ENCODE measurements at regions not wholly inside any gene's neighbourhood (a gene's known extent, or its start where the extent isn't known, plus 50 kb on each side); places are given as distances from the start of the nearest gene placed in this dataset.
A peak's percentile ranks its signal among the peaks of the same experiment; 100 is the strongest.

- H3K9me3 Mint-ChIP-seq = peaks cover 1% of the 10 kb centered on the region
- no peaks in the 10 kb centered on the region for H3K36me3 Mint-ChIP-seq
- DNase-seq = no peak
These were observed 253.8 kb upstream of the DMD start for GRCh38 chrX:33465137-33465536.

GRCh38 chrX:33457102-33457501 lies 245.8 kb upstream of the DMD start:
- Mint-ChIP-seq H3K36me3 (no peaks in the 10 kb centered on the region), H3K27ac (no peak overlapping the region), H3K27me3 (no peaks in the 10 kb centered on the region), H3K4me3 (no peak overlapping the region), H3K9me3 (peaks cover 4% of the 10 kb centered on the region), H3K4me1 (no peaks in the 10 kb centered on the region)
- no peak for DNase-seq

More at GRCh38 chrX:33465137-33465536, 253.8 kb upstream of the DMD start:
- H3K27me3 Mint-ChIP-seq = no peaks in the 10 kb centered on the region
- no peak overlapping the region for H3K27ac Mint-ChIP-seq
- H3K4me1 Mint-ChIP-seq = no peaks in the 10 kb centered on the region
- H3K4me3 Mint-ChIP-seq = no peak overlapping the region

- no peaks in the 10 kb centered on the region for H3K9me3 Mint-ChIP-seq
- no peak overlapping the region for H3K4me3 Mint-ChIP-seq
- H3K27ac Mint-ChIP-seq = no peak overlapping the region
- no peaks in the 10 kb centered on the region for H3K4me1 Mint-ChIP-seq
- no peaks in the 10 kb centered on the region for H3K27me3 Mint-ChIP-seq
- H3K36me3 Mint-ChIP-seq = no peaks in the 10 kb centered on the region
- DNase-seq = no peak
These were observed 235.9 kb upstream of the DMD start for GRCh38 chrX:33447285-33447684.

- DNase-seq = peak; percentile 5
- H3K4me1 Mint-ChIP-seq = no peaks in the 10 kb centered on the region
- no peaks in the 10 kb centered on the region for H3K27me3 Mint-ChIP-seq
- H3K9me3 Mint-ChIP-seq = no peaks in the 10 kb centered on the region
- no peak overlapping the region for H3K4me3 Mint-ChIP-seq
- no peak overlapping the region for H3K27ac Mint-ChIP-seq
- H3K36me3 Mint-ChIP-seq = no peaks in the 10 kb centered on the region
These were observed 223.1 kb upstream of the DMD start for GRCh38 chrX:33434256-33435092.

GRCh38 chrX:33416273-33416805 lies 205.0 kb upstream of the DMD start:
- Mint-ChIP-seq H3K4me3 (no peak overlapping the region), H3K4me1 (no peaks in the 10 kb centered on the region), H3K9me3 (peaks cover 2% of the 10 kb centered on the region), H3K36me3 (no peaks in the 10 kb centered on the region), H3K27ac (no peak overlapping the region), H3K27me3 (no peaks in the 10 kb centered on the region)
- no peak for DNase-seq

GRCh38 chrX:33415459-33415858 lies 204.1 kb upstream of the DMD start:
- H3K27ac Mint-ChIP-seq = no peak overlapping the region
- H3K4me1 Mint-ChIP-seq = no peaks in the 10 kb centered on the region
- H3K27me3 Mint-ChIP-seq = no peaks in the 10 kb centered on the region
- no peak for DNase-seq
- H3K36me3 Mint-ChIP-seq = no peaks in the 10 kb centered on the region
- H3K4me3 Mint-ChIP-seq = no peak overlapping the region
- H3K9me3 Mint-ChIP-seq = peaks cover 2% of the 10 kb centered on the region

GRCh38 chrX:33385546-33385945 lies 174.2 kb upstream of the DMD start:
- no peak overlapping the region for H3K27ac Mint-ChIP-seq
- H3K27me3 Mint-ChIP-seq = no peaks in the 10 kb centered on the region
- no peaks in the 10 kb centered on the region for H3K4me1 Mint-ChIP-seq
- no peak for DNase-seq
- no peak overlapping the region for H3K4me3 Mint-ChIP-seq
- no peaks in the 10 kb centered on the region for H3K9me3 Mint-ChIP-seq
- H3K36me3 Mint-ChIP-seq = no peaks in the 10 kb centered on the region

GRCh38 chrX:33379839-33380238 lies 168.5 kb upstream of the DMD start:
- no peaks in the 10 kb centered on the region for H3K27me3 Mint-ChIP-seq

GRCh38 chrX:33357606-33358005 lies 146.3 kb upstream of the DMD start:
- peaks cover 5% of the 10 kb centered on the region for H3K9me3 Mint-ChIP-seq
- no peaks in the 10 kb centered on the region for H3K36me3 Mint-ChIP-seq
- no peak overlapping the region for H3K27ac Mint-ChIP-seq
- no peak for DNase-seq
- no peaks in the 10 kb centered on the region for H3K27me3 Mint-ChIP-seq
- no peaks in the 10 kb centered on the region for H3K4me1 Mint-ChIP-seq
- H3K4me3 Mint-ChIP-seq = no peak overlapping the region

More at GRCh38 chrX:33379839-33380238, 168.5 kb upstream of the DMD start:
- no peak overlapping the region for H3K27ac Mint-ChIP-seq
- no peak for DNase-seq
- H3K9me3 Mint-ChIP-seq = peaks cover 2% of the 10 kb centered on the region
- H3K4me1 Mint-ChIP-seq = no peaks in the 10 kb centered on the region
- H3K36me3 Mint-ChIP-seq = no peaks in the 10 kb centered on the region
- no peak overlapping the region for H3K4me3 Mint-ChIP-seq

GRCh38 chrX:33339219-33339618 lies 127.9 kb upstream of the DMD start:
- Mint-ChIP-seq H3K9me3 (no peaks in the 10 kb centered on the region), H3K36me3 (no peaks in the 10 kb centered on the region), H3K4me3 (no peak overlapping the region), H3K4me1 (no peaks in the 10 kb centered on the region), H3K27ac (no peak overlapping the region), H3K27me3 (no peaks in the 10 kb centered on the region)
- no peak for DNase-seq

- no peaks in the 10 kb centered on the region for H3K4me1 Mint-ChIP-seq
- H3K9me3 Mint-ChIP-seq = no peaks in the 10 kb centered on the region
- no peaks in the 10 kb centered on the region for H3K36me3 Mint-ChIP-seq
- H3K27ac Mint-ChIP-seq = no peak overlapping the region
- no peaks in the 10 kb centered on the region for H3K27me3 Mint-ChIP-seq
- DNase-seq = no peak
- no peak overlapping the region for H3K4me3 Mint-ChIP-seq
These were observed 125.4 kb upstream of the DMD start for GRCh38 chrX:33336783-33337182.

- no peaks in the 10 kb centered on the region for H3K9me3 Mint-ChIP-seq
- H3K27me3 Mint-ChIP-seq = no peaks in the 10 kb centered on the region
- H3K4me1 Mint-ChIP-seq = no peaks in the 10 kb centered on the region
- H3K4me3 Mint-ChIP-seq = no peak overlapping the region
- no peaks in the 10 kb centered on the region for H3K36me3 Mint-ChIP-seq
- no peak overlapping the region for H3K27ac Mint-ChIP-seq
- no peak for DNase-seq
These were observed 121.9 kb upstream of the DMD start for GRCh38 chrX:33333271-33333670.

GRCh38 chrX:33330798-33331197 lies 119.4 kb upstream of the DMD start:
- Mint-ChIP-seq H3K4me3 (no peak overlapping the region), H3K36me3 (no peaks in the 10 kb centered on the region), H3K4me1 (no peaks in the 10 kb centered on the region), H3K27ac (no peak overlapping the region), H3K27me3 (no peaks in the 10 kb centered on the region), H3K9me3 (no peaks in the 10 kb centered on the region)
- DNase-seq = no peak

GRCh38 chrX:33324099-33324498 lies 112.8 kb upstream of the DMD start:
- DNase-seq = no peak
- Mint-ChIP-seq H3K4me3 (no peak overlapping the region), H3K4me1 (no peaks in the 10 kb centered on the region), H3K36me3 (no peaks in the 10 kb centered on the region), H3K9me3 (no peaks in the 10 kb centered on the region), H3K27ac (no peak overlapping the region), H3K27me3 (no peaks in the 10 kb centered on the region)

GRCh38 chrX:33307911-33308354 lies 96.6 kb upstream of the DMD start:
- no peaks in the 10 kb centered on the region for H3K27me3 Mint-ChIP-seq
- H3K9me3 Mint-ChIP-seq = no peaks in the 10 kb centered on the region
- H3K36me3 Mint-ChIP-seq = no peaks in the 10 kb centered on the region
- no peak overlapping the region for H3K4me3 Mint-ChIP-seq
- DNase-seq = no peak
- no peaks in the 10 kb centered on the region for H3K4me1 Mint-ChIP-seq
- no peak overlapping the region for H3K27ac Mint-ChIP-seq

- no peaks in the 10 kb centered on the region for H3K4me1 Mint-ChIP-seq
- H3K36me3 Mint-ChIP-seq = no peaks in the 10 kb centered on the region
- DNase-seq = no peak
- no peak overlapping the region for H3K4me3 Mint-ChIP-seq
- H3K27ac Mint-ChIP-seq = no peak overlapping the region
- H3K9me3 Mint-ChIP-seq = no peaks in the 10 kb centered on the region
- H3K27me3 Mint-ChIP-seq = no peaks in the 10 kb centered on the region
These were observed 87.3 kb upstream of the DMD start for GRCh38 chrX:33298622-33299021.
